B cell (primary cell): ENCODE measurements at regions not wholly inside any gene's neighbourhood (a gene's known extent, or its start where the extent isn't known, plus 50 kb on each side); places are given as distances from the start of the nearest gene placed in this dataset.

Experiments
- ATAC-seq: fragments of 200-7000 bp; cut with Tn5 transposase; one replicate; pipeline ENCODE4 v1.10.0; 2021; ENCODE audit warnings: low read depth, mild to moderate bottlenecking, moderate number of reproducible peaks, moderate library complexity
- CTCF ChIA-PET: fragments of 350-600 bp; sonication (Branson Sonifier 250); formaldehyde crosslinking; loops from one replicate; lab custom pipeline; 2021; ENCODE audit warnings: antibody characterized with exemption, inconsistent platforms; lab: Charles Lee
- POLR2A ChIA-PET: fragments of 350-600 bp; sonication (Branson Sonifier 250); formaldehyde crosslinking; loops from one replicate; lab custom pipeline; 2021; ENCODE audit warnings: antibody characterized with exemption; lab: Charles Lee
- DNase-seq: peaks from one replicate; pipeline ENCODE4 v3.0.0; 2013
- H2AFZ ChIP-seq: 2 replicates; pipeline ENCODE4 v1.6.1; 2012; ENCODE audit warnings: mild to moderate bottlenecking, low read depth, low read length; ENCODE audit not compliant: insufficient read depth, poor library complexity, severe bottlenecking
- H3K27ac ChIP-seq, 2 donors: 1 replicate in 1 of 2; 2 replicates in 1 of 2; pipeline ENCODE4 v1.5.1; 2012 to 2013; ENCODE audit warnings: low read length in 2 of 2, mild to moderate bottlenecking in 2 of 2, moderate library complexity in 1 of 2
- H3K27me3 ChIP-seq, 4 experiments: fragments of 200-600 bp in 1 of 4; sonication (generic) in 1 of 4; replicated peaks in 1 of 4; 1 replicate in 2 of 4; 2 replicates in 2 of 4; pipeline versions ENCODE4 v1.6.1 to v1.7.0; 2013 to 2016; ENCODE audit warnings: low read length in 3 of 4, mild to moderate bottlenecking in 2 of 4, mixed read lengths in 1 of 4, moderate library complexity in 1 of 4; ENCODE audit not compliant: insufficient read depth in 4 of 4, control insufficient read depth in 3 of 4; ENCODE audit errors: control extremely low read depth in 1 of 4
- H3K36me3 ChIP-seq, 2 experiments: replicated peaks in 1 of 2; 1 replicate in 1 of 2; 2 replicates in 1 of 2; pipeline versions ENCODE4 v1.6.1 to v1.7.1; 2013; ENCODE audit warnings: low read length in 1 of 2; ENCODE audit not compliant: insufficient read depth in 2 of 2, control insufficient read depth in 1 of 2; ENCODE audit errors: control extremely low read depth in 1 of 2, extremely low read depth in 1 of 2
- H3K4me1 ChIP-seq, 2 donors: fragments of 200-600 bp in 1 of 2; sonication (generic) in 1 of 2; 1 replicate in 1 of 2; 2 replicates in 1 of 2; pipeline versions ENCODE4 v1.5.1 to v1.6.1; 2013 to 2017; ENCODE audit warnings: low read length in 2 of 2; ENCODE audit not compliant: control insufficient read depth in 2 of 2, insufficient read depth in 2 of 2
- H3K4me2 ChIP-seq: replicated peaks from 2 replicates; pipeline ENCODE3; 2012; ENCODE audit warnings: mild to moderate bottlenecking, low read depth, low read length; ENCODE audit not compliant: poor library complexity, severe bottlenecking
- H3K4me3 ChIP-seq, 5 experiments: fragments of 200-600 bp in 1 of 5; sonication (generic) in 1 of 5; 1 replicate in 3 of 5; 2 replicates in 2 of 5; pipeline versions ENCODE4 v1.5.1 to v1.7.0; 2011 to 2016; ENCODE audit warnings: low read length in 4 of 5, mild to moderate bottlenecking in 4 of 5, low read depth in 2 of 5, control low read depth in 1 of 5, moderate library complexity in 1 of 5; ENCODE audit not compliant: insufficient read depth in 1 of 5; ENCODE audit errors: control extremely low read depth in 1 of 5, extremely low read depth in 1 of 5
- H3K79me2 ChIP-seq: fragments of 200-600 bp; sonication (generic); one replicate; pipeline ENCODE4 v1.6.0; 2016; ENCODE audit warnings: low read length; ENCODE audit not compliant: control insufficient read depth, insufficient read depth
- H3K9ac ChIP-seq: fragments of 200-600 bp; sonication (generic); 2 replicates; pipeline ENCODE4 v1.6.1; 2017; ENCODE audit warnings: mild to moderate bottlenecking, low read length, moderate library complexity
- H3K9me3 ChIP-seq, 3 donors: one replicate each; pipeline versions ENCODE4 v1.6.1 to v1.7.1; 2013; ENCODE audit warnings: low read length in 2 of 3; ENCODE audit not compliant: control insufficient read depth in 2 of 3, insufficient read depth in 1 of 3; ENCODE audit errors: control extremely low read depth in 1 of 3
- H4K20me1 ChIP-seq: 2 replicates; pipeline ENCODE4 v1.6.0; 2012; ENCODE audit warnings: mild to moderate bottlenecking, low read length; ENCODE audit not compliant: insufficient read depth, control insufficient read depth, poor library complexity, severe bottlenecking
- H3K27ac Mint-ChIP-seq: one replicate; pipeline ENCODE4 v1.8.0; 2021; ENCODE audit warnings: mixed read lengths
- H3K27me3 Mint-ChIP-seq: one replicate; pipeline ENCODE4 v1.8.0; 2021; ENCODE audit warnings: mixed read lengths
- H3K4me1 Mint-ChIP-seq: one replicate; pipeline ENCODE4 v1.8.0; 2021; ENCODE audit warnings: mixed read lengths
- H3K4me3 Mint-ChIP-seq: one replicate; pipeline ENCODE4 v1.8.0; 2021; ENCODE audit warnings: mixed read lengths
- H3K9me3 Mint-ChIP-seq: one replicate; pipeline ENCODE4 v1.8.0; 2022; ENCODE audit warnings: mixed read lengths; ENCODE audit not compliant: insufficient read depth
- CTCF ChIP-seq: fragments of 200-600 bp; IDR thresholded peaks from one replicate; pipeline ENCODE4 v1.8.0; 2022; ENCODE audit warnings: antibody characterized with exemption, mild to moderate bottlenecking
- EZH2 ChIP-seq: IDR thresholded peaks from 2 replicates; pipeline ENCODE4 v1.6.1; 2012; ENCODE audit warnings: borderline replicate concordance, low read depth, mild to moderate bottlenecking, moderate library complexity, low read length; ENCODE audit not compliant: insufficient read depth, poor library complexity, severe bottlenecking
- WGBS: methylation state at CpG from one replicate; pipeline ENCODE4 v1.1.5; 2013; ENCODE audit warnings: missing lambda C conversion rate; ENCODE audit not compliant: insufficient coverage; 5-methylcytosine and 5-hydroxymethylcytosine counted together
- intact Hi-C: fragments of 100-400 bp; cut with micrococcal nuclease; formaldehyde crosslinking; loops from one replicate; pipeline ENCODE4 v1.10.0; 2022

- Histone ChIP-seq H3K4me2 (no peak overlapping the region), H3K4me1 (no peaks in the 10 kb centered on the region), H3K27ac (no peak overlapping the region), H3K27me3 (no peaks in the 10 kb centered on the region), H3K79me2 (no peaks in the 10 kb centered on the region), H3K9me3 (no peaks in the 10 kb centered on the region), H2AFZ (no peak overlapping the region), H4K20me1 (no peaks in the 10 kb centered on the region), H3K36me3 (no peaks in the 10 kb centered on the region), H3K9ac (no peak overlapping the region), H3K4me3 (no peak overlapping the region)
- no peak for TF ChIP-seq CTCF
- TF ChIP-seq EZH2 = no peak
- Mint-ChIP-seq H3K27ac (no peak overlapping the region), H3K27me3 (peaks cover 21% of the 10 kb centered on the region), H3K4me1 (no peaks in the 10 kb centered on the region), H3K4me3 (no peak overlapping the region), H3K9me3 (no peaks in the 10 kb centered on the region)
- POLR2A ChIA-PET = no interaction called here
- intact Hi-C loops = no loop called here
- WGBS = 89% methylated on average over 18 of the region's 18 CpGs
- DNase-seq = no peak
- no peak for ATAC-seq
- CTCF ChIA-PET = no interaction called here
Measured at GRCh38 chr5:179472641-179473040, 77.7 kb upstream of the RUFY1 start.

- 41% methylated on average over 4 of the region's 4 CpGs for WGBS
- H3K27me3 ChIP-seq = no peaks in the 10 kb centered on the region
- CTCF ChIA-PET = no interaction called here
- H3K4me2 ChIP-seq = no peak overlapping the region
- H3K36me3 ChIP-seq = no peaks in the 10 kb centered on the region
- Mint-ChIP-seq H3K4me1 (no peaks in the 10 kb centered on the region), H3K4me3 (no peak overlapping the region), H3K9me3 (no peaks in the 10 kb centered on the region), H3K27ac (no peak overlapping the region), H3K27me3 (peaks cover 16% of the 10 kb centered on the region)
- H3K4me1 ChIP-seq = no peaks in the 10 kb centered on the region
- ATAC-seq (no peak), DNase-seq (no peak)
- peaks cover 0 to 3% (median 0%) of the 10 kb centered on the region in 3 donors for H3K9me3 ChIP-seq
- no peak overlapping the region for H3K4me3 ChIP-seq
- TF ChIP-seq CTCF (no peak), EZH2 (no peak)
- H3K27ac ChIP-seq = no peak overlapping the region
- H2AFZ ChIP-seq = no peak overlapping the region
- POLR2A ChIA-PET = no interaction called here
- no peaks in the 10 kb centered on the region for H4K20me1 ChIP-seq
- no peaks in the 10 kb centered on the region for H3K79me2 ChIP-seq
- H3K9ac ChIP-seq = no peak overlapping the region
- intact Hi-C loops = no loop called here
Measured at GRCh38 chr5:179472174-179472573, 78.2 kb upstream of the RUFY1 start.
